ENCODE measurements at regions not wholly inside any gene's neighbourhood (a gene's known extent, or its start where the extent isn't known, plus 50 kb on each side); places are given as distances from the start of the nearest gene placed in this dataset.

GRCh38 chr1:4126251-4126650 is 226.2 kb upstream of the C1orf174 start:
- Histone ChIP-seq H3K36me3 (no peaks in the 10 kb centered on the region), H3K9me3 (peaks cover 0 to 4% (median 0%) of the 10 kb centered on the region in 3 donors), H3K4me3 (no peak overlapping the region), H3K27ac (no peak overlapping the region), H3K27me3 (peaks cover 36% of the 10 kb centered on the region), H3K4me1 (no peaks in the 10 kb centered on the region)
- WGBS, 2 donors (ENCODE audit: low coverage in 1 of 2) = 69 to 74% methylated on average over 7 to 9 of the region's 9 CpGs
- ATAC-seq = no peak
- no peak for TF ChIP-seq POLR2A (IDR thresholded peaks at IDR 0.05)
- no peak for TF ChIP-seq POLR2AphosphoS5 (IDR thresholded peaks at IDR 0.05)
- no peak for TF ChIP-seq CTCF (IDR thresholded peaks at IDR 0.05)
- no peak for TF ChIP-seq EP300 (IDR thresholded peaks at IDR 0.05)

GRCh38 chr1:4126731-4127591 is 226.9 kb upstream of the C1orf174 start:
- Histone ChIP-seq H3K4me1 (no peaks in the 10 kb centered on the region), H3K9me3 (peaks cover 0 to 4% (median 0%) of the 10 kb centered on the region in 3 donors), H3K27ac (no peak overlapping the region), H3K27me3 (peaks cover 34% of the 10 kb centered on the region), H3K36me3 (no peaks in the 10 kb centered on the region), H3K4me3 (no peak overlapping the region)
- no peak for ATAC-seq
- 84% methylated on average over 7 to 8 of the region's 20 CpGs for WGBS, 2 donors (ENCODE audit: low coverage in 1 of 2)
- TF ChIP-seq CTCF (IDR thresholded peaks at IDR 0.05) (no peak), POLR2AphosphoS5 (IDR thresholded peaks at IDR 0.05) (no peak), POLR2A (IDR thresholded peaks at IDR 0.05) (no peak), EP300 (IDR thresholded peaks at IDR 0.05) (no peak)

- no peaks in the 10 kb centered on the region for H3K36me3 ChIP-seq
- H3K9me3 ChIP-seq = peaks cover 0 to 4% (median 0%) of the 10 kb centered on the region in 3 donors
- no peak for TF ChIP-seq CTCF (IDR thresholded peaks at IDR 0.05)
- TF ChIP-seq POLR2A (IDR thresholded peaks at IDR 0.05) = no peak
- TF ChIP-seq POLR2AphosphoS5 (IDR thresholded peaks at IDR 0.05) = no peak
- TF ChIP-seq EP300 (IDR thresholded peaks at IDR 0.05) = no peak
- peaks cover 34% of the 10 kb centered on the region for H3K27me3 ChIP-seq
- no peak for ATAC-seq
- H3K4me1 ChIP-seq = no peaks in the 10 kb centered on the region
- 74% methylated on average over 9 of the region's 23 CpGs; no CpG with 5 or more reads in 1 of the 2 donors for WGBS, 2 donors (ENCODE audit: low coverage in 1 of 2)
- no peak overlapping the region for H3K27ac ChIP-seq
- no peak overlapping the region for H3K4me3 ChIP-seq
Observed at GRCh38 chr1:4127592-4128140, 227.6 kb upstream of the C1orf174 start.

DNA sequence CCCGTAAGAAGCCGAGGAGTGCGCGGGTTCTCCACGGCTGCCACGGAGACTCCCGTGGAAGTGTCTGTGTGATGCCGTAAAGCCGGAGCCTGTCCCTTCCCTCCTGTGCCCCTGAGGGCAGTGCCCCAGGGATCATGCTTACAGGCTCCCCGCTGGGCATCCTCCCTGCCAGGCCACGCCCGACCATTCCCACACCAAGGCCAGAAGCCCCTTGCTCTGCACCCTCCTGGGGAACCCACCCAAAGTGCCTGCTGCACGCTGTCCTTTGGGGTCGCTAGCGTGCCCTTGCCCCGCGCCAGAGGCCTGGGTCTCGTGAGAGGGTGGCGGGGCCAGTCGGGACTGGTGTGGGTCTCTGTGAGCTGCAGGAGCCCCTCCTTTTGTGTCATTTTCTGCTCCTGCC is 228.5 kb upstream of the C1orf174 start:
- Histone ChIP-seq H3K36me3 (no peaks in the 10 kb centered on the region), H3K4me1 (no peaks in the 10 kb centered on the region), H3K27me3 (peaks cover 38% of the 10 kb centered on the region), H3K4me3 (no peak overlapping the region), H3K9me3 (no peaks in the 10 kb centered on the region), H3K27ac (no peak overlapping the region)
- TF ChIP-seq CTCF (IDR thresholded peaks at IDR 0.05) (no peak), POLR2A (IDR thresholded peaks at IDR 0.05) (no peak), EP300 (IDR thresholded peaks at IDR 0.05) (no peak), POLR2AphosphoS5 (IDR thresholded peaks at IDR 0.05) (no peak)
- no CpG with 5 or more reads among the region's 20 CpGs for WGBS, 2 donors (ENCODE audit: low coverage in 1 of 2)
- no peak for ATAC-seq

DNA sequence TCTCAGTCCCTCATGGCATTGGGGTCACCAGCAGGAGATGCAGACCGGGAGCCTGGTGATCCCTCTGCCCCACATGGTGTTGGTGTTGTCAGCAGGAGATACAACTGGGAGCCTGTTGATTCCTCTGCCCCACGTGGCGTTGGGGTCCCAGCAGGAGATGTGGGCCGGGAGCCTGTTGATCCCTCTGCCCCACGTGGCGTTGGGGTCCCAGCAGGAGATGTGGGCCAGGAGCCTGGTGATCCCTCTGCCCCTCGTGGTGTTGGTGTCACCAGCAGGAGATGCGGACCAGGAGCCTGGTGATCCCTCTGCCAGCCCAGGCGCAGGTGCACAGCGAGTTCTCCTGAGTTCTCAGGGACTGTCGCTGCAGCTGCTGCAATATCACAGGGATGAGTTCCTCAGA is 229.6 kb upstream of the C1orf174 start:
- ATAC-seq = no peak
- TF ChIP-seq POLR2AphosphoS5 (IDR thresholded peaks at IDR 0.05) (no peak), CTCF (IDR thresholded peaks at IDR 0.05) (no peak), EP300 (IDR thresholded peaks at IDR 0.05) (no peak), POLR2A (IDR thresholded peaks at IDR 0.05) (no peak)
- Histone ChIP-seq H3K4me3 (no peak overlapping the region), H3K27me3 (peaks cover 49% of the 10 kb centered on the region), H3K9me3 (no peaks in the 10 kb centered on the region), H3K4me1 (no peaks in the 10 kb centered on the region), H3K36me3 (no peaks in the 10 kb centered on the region), H3K27ac (no peak overlapping the region)
- 60% methylated on average over 1 of the region's 11 CpGs; no CpG with 5 or more reads in 1 of the 2 donors for WGBS, 2 donors (ENCODE audit: low coverage in 1 of 2)
